A204.1 (cell line): ENCODE measurements at regions not wholly inside any gene's neighbourhood (a gene's known extent, or its start where the extent isn't known, plus 50 kb on each side); places are given as distances from the start of the nearest gene placed in this dataset.
"Not testable (repeated sequence)": the region's sequence is repeated elsewhere in the genome, so short reads cannot be mapped to it uniquely, and the experiment has no call there.

Experiments
- FAIRE-seq: peaks from 2 replicates; lab custom pipeline; 2012; peaks lifted over from hg19 to GRCh38; lab: Jason Lieb, UNC

DNA sequence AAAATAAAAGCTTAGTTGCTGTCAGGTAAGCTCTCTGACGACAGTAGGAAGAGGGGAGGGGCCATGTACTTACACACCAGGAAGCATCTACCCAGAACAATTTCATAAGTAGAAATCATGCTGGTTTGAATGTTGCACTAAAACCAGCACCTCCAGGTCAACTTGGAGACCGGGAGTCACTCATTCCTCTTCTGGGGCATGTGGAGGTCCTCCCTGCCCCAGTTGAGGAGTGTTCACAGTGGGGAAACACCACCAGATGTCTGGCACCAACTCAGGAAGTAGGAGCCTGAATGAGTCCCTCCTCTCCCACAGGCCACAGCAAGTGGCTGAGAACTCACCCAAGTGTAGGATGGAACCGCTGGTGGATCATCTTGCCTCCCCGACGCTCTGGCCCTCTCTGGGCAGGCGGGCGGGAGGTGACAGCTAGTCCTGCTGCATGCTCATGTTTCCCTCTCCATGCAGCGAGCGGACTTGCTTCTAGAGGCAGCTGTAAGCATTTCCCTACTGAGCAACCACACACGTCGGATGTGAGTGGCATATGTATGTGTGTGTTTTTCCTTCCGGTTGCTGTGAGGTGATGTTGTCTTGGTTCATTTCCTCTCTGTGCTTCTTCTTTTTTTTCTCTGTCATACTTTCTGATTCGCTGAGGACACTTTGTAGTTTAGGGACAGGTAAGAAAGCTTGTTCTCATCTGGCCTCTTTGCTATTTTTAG is 149.5 kb upstream of the NEDD9 start:
- FAIRE-seq: no peak

DNA sequence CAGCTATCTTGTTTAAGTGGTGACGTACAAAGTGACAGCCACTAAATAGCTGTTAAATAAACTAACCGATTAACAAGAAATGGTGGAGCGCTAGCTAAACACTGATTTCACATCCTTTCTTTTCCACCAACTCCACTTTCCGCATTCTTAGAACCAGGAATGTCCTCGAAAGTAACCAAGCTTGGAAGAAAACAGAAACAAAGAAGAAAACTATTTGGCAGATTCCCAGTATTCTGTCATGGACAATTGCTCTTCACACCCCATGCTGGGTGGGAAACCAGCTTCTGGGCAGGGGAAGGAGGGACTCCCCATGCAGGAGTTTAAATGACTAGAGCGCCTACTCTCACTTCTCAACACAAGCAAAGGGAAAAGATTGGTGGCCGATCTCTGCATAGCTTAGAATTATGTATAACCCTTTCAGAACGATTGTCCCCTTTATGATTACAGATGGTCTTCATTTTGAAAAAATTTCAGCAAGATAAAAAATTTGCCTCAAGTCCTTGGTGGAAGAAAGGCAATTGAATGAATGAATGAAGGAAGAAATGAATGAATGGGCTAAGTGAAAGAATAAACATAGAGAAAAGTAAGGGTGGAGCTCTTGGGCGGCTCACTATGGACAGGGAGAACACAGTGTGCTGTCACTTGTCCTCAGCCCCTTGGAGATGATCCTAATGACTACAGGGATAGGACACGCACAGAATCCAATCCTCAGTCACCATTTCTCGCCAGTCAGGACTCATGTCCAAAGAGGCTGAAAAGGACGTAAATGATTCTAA is 148.7 kb upstream of the NEDD9 start:
- FAIRE-seq: no peak

DNA sequence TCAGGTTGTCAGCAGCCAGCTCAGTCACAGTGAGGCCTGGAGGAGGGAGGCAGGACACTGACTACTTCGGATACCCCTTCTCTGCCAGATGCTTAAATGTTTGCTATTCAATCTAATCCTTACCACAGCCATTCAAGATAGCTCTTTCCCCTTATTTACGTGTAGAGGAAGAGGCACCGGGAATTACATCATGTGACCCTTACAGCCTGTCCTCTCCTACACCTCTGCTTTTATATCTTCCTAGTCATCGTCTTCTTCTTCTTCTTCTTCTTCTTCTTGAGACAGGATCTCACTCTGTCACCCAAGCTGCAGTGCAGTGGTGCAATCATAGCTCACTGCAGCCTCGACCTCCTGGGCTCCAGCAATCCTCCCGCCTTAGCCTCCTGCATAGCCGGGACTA is 148.1 kb upstream of the NEDD9 start:
- no peak for FAIRE-seq

DNA sequence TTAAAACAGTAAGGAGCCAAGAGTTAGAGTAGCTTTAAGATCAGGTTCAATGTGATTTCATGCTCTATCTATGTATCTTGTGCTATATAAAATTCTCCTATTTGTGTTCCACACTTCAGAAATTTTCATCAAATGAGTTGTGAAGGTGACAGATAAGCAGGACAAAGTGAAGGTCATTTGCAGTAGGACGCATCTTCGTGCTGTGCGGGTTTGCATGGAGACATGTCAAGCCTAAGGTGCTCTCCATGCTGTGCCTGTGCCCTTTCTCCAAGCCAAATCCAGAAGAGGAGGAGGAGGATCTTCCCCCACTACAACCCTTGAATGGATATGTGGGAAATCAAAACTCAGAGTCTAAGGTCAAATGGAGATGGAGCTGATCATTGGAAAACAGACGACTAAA is 147.3 kb upstream of the NEDD9 start:
- no peak for FAIRE-seq

DNA sequence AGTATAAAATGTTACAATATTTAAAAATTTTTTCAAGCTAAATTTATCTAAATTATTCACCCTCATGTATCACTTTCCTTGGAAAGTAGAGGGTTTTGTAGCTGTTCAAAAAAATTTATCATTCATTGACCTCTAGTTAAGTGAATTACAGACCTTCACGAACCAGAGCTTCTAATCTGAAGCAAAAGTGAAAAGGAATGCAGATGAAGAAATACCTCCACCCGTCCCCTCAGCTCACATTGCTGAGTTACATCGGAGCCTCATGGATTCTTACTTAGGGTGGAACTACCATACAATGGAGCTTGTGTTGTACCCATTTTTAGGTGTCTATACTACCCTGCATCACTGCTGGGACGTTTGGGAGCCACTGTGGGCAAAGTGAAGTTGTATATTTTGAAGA is 146.2 kb upstream of the NEDD9 start:
- no peak for FAIRE-seq

DNA sequence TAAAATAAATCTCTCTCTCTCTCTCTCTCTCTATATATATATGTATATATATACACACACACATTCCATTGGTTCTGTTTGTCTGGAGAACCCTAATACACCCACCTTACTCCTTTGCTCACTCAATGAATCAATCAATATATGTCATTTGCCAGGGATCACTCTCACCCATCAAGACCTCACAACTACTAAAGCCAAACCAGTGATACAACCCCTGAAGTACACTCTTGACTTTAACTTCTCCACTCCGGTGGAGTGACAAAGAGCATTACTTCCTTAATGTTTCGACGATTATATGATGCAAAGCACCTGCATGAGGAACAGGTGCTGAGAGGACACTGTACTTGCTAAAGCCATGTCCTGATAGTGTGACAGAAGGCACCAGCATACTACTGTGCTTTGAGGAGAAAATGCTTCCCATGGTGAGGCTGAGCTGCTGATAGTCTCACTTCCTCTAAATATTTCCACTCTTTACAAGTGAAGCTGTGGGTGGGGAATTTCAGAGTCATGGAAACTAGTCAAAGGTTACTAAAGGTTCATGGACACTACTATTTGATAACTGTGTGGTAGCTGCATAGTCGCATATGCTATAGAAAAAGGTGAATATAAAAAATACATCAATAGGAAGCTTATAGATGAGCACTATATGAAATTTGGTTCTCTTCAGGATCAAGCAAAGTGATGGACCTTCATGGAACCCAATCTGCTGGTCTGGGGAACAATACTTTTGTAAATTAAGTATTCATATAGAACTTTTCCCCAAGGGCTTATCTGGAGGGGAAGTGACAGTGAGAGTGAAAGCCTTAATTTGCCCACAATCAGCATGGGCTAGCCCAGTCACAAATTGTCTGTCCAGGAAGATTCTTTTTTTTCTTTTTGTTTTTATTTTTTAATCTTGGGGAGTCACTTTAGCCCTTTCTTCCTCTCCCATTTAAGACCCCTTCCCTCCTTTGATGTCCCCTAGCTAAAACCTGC is 141.9 kb upstream of the NEDD9 start:
- FAIRE-seq: no peak

DNA sequence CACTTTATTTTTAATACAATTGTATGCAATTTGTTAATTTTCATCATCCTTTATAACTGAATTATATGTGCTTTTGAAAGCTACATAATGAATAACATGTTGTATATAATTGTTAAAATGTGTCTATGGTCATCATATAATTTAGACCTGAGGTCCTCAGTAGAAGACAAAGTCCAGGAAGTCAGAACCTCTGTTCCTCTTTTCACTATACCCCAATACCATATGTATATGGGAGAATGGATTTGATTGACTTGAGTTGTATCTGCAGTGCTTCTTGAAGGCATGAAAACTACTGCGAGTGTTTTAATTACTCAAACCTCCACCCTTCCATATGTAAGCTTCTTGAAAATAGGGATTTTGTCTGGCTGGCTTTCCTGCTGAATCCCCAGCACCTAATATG is 140.7 kb upstream of the NEDD9 start:
- no peak for FAIRE-seq

DNA sequence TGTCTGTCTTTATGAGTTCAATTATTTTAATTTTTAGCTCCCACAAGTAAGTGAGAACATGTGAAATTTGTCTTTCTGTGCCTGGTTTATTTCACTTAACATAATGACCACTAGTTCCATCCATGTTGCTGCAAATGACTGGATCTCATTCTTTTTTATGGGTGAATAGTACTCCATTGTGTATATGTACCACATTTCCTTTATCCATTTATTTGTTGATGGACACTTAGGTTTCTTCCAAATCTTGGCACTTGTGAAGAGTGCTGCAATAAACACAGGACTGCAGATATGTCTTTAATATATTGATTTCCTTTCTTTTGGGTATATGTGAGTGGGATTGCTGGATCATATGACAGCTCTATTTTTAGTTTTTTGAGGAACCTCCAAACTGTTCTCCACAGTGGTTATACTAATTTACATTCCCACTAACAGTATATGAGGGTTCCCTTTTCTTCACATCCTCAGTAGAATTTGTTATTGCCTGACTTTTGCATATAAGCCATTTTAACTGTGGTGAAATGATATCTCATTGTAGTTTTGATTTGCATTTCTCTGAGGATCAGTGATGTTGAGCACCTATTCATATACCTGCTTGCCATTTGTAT is 139.8 kb upstream of the NEDD9 start:
- FAIRE-seq: not testable (repeated sequence)

DNA sequence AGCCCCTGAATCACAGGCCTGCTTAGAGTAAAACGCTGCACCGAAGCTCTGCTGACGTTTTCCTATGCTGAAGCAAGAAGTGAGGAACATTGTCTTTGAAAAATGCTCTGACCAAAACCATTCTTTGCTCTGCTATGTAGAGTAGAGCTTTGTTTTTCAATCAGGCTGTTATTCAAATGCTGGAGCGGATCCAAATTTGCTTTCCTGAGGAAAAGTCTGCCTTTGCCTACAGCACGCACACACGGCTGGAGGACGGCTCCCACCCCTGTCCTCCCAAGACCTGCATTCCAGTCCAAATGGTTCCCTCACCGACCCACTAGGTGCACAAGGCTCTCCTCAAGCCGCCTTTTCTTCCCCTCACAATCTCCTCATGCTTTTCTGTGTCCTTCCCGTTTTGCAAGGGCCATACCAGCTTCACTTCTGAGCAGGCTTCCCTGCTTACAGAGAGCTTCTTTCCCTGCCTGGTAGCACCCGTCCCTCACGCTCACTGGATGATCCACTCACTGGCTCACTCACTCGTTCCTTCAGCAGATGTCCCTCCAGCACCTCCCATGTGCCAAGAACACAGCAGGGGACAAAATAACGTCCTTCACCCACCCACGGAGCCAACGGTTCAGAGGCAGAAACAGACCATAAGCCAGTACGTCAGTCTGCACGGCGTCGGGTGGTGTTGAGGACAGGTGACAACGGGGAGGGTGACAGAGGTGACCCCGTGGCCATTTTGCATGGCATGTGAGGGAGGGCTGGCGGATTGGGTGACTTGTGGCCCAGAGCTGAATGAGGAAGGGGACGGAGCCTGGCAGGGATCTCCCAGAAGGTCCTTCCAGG is 137.9 kb upstream of the NEDD9 start:
- no peak for FAIRE-seq

DNA sequence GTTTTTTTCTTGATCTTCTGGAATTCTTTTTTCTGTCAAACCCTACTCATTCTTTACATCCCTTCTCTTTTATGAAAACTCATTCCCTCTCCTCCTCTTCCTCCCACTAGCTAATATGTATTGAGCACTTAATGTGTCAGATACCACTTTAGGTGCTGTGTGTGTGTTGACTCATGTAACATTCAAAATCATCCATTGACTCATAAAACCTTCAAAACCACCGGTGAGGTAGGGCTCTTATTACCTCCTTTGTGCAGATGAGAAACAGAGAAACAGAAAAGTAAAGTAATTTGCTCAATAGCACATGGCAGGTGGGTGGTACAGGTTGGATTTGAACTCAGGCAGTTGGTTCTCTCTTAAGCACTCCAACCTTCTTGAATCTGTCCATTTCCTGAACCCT is 136.3 kb upstream of the NEDD9 start:
- no peak for FAIRE-seq

DNA sequence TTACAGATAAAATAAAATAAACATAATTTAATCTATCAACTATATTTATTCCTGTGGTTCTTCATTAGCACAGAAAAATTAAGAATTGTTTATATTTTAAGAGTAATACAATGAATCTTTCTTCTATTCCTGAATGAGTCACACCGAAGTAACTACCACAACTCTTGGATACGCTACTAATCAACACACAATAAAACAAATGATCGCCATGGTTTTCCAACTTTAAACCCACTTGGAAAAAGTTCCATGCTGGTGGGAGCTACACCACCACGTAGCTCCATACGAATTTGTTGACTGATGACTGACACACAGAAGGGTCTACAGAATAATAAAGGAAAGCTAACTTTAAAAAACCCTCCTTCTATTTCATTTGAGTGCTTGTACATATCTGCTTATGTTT is 135.8 kb upstream of the NEDD9 start:
- no peak for FAIRE-seq

DNA sequence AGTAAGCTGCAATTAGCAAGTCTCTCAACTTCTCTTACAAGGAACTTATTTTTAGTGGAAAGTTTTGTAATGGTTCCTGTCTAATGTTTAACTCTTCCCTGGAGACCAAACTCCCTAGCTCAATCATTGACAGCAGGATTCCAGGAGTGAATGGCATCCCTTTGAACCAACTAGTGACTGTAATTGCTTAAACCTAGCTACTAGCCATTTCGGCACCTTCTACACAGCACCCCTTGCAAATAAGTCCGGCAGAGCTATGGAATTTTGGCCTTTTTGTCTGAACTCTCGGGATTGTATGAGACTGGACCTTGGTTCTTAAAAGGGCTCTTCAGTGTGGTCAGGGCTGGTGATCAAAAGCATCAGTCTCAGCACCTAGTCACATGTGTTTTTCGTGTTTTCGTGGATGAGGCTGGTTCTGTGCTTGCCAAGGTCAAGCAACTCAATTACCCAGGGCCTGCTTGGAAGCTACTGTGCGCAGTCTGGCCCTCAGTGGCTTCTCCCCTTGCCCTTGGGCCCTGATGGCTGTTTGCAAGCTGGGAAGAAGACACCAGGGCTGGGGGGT is 135.3 kb upstream of the NEDD9 start:
- FAIRE-seq: no peak

DNA sequence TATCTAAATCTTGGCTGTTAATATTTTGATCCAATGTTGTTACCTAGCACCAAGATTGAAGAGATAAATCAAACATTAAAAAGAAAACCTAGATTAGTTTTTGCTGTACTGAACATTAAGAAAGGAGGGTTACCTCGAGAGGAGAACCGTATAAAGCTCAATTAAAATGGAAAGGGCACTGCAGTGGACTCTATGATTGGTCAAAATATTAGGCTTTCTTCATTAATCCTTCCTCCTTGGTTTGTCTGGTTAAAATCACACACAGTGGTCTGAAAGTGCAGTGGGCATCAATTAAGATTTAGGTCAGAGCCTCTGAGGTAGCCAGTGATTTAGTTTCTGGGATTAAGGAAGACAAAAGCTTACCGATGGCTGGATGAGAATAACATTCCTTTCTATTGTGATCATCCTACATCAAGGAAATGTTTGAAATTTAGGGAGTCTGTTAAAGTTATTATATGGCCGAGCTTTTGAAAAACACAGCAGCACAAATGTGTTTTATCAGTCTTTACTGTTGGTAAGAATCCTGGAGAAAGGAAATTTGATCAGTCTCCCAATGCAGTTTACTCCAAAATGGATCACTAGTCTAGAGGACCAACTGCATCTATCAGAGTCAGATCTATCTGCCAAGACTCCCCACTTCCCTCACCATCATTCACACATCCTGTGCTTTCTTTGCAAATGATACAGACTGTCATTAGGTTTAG is 134.6 kb upstream of the NEDD9 start:
- no peak for FAIRE-seq

DNA sequence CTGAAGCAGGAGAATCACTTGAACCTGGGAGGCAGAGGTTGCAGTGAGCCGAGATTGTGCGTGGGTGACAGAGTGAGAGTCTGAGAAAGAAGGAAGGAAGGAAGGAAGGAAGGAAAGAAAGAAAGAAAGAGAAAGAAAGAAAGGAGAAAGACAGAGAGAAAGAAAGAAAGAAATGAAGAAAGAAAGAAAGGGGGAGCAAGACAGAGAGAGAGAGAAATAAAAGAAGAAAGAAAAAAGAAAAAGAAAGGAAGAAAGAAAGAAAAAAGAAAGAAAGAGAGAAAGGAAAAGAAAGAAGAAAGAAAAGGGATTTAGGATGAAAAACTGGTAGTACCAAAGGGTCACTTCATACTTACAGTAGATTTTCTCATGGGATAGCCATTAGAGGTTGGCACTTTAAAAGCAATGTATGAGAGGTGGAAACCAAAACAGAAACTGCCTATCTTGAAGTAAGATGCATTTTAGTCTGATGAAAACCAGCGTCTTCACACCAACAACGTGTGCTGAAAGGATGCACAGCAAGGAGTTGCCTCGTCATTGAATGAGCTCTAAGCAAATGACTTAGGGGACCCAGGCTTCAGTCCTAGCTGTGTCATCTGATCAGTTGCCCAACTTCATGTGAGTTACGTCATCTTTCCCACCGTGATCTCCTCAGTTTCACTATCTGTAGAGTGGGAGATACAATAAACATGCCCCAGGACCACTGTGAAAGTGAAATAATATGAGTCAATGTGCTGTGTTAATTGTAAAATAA is 133.9 kb upstream of the NEDD9 start:
- FAIRE-seq: no peak

DNA sequence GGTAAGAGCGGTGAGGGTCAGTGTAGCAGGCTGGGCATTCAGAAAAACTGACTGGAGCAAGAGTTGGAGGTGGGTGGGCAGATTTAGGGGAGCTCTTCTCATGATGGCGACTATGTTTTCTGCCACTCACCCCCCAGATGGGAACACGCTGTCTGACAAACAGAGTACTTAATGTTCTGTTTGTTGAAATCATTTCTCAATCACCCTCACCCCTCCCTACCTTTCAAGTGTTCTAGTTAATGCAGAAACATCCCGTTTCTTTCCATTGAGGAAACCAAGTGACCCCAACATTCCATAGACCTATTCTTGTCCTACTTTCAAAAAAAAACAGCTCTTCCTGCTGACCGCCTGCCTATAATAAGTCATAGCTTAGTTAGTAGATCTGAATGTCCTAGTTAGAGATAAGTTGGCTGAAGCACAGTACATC is 132.5 kb upstream of the NEDD9 start:
- no peak for FAIRE-seq

DNA sequence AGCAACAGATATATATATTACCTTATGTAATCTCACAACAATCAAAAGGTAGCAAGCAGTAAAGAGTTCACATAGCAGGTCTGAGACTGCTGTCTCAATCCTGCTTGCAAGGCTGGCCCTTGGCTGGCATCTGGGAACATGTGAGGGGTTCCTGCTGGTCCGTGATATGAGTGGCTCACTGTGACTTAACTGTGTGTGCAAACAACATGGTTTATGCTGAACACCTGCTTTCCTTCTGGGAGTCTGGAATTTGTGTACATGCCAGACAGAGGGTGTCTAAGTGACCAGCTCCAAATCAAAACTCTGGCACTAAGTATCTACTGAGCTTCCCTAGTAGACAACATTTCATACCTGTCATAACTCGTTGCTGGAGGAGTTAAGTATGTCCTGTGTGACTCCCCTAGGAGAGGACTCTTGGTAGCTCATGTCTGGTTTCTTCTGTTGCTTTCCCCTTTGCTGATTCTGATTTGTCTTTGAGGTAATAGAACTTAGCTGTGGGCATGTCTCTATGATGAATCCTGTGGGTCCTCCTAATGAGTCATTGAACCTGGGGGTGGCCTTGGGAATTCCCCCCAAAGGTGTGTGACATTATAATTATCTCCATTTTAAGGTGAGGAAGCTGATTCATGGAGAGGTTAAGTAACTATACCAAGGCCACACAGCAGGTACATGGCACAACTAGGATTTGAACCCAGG is 131.6 kb upstream of the NEDD9 start:
- FAIRE-seq: no peak

DNA sequence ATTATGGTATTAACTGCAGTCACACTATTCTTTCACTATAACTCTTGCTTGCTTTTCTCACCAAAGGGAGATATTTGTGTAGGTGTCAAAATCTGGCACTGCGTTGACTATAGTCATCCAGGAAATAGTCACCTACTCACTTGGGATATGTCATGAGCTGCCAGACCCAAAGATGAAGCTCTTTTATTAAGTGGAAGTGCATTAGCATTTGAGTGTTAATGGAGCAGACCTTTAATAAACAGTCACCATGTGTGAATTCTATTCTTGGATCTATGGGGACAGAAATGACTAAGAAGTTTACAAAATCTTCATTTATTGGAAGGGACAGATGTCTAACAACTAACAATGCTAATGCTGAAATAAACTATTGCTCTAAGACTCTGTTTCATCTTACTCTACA is 130.1 kb upstream of the NEDD9 start:
- FAIRE-seq: no peak

DNA sequence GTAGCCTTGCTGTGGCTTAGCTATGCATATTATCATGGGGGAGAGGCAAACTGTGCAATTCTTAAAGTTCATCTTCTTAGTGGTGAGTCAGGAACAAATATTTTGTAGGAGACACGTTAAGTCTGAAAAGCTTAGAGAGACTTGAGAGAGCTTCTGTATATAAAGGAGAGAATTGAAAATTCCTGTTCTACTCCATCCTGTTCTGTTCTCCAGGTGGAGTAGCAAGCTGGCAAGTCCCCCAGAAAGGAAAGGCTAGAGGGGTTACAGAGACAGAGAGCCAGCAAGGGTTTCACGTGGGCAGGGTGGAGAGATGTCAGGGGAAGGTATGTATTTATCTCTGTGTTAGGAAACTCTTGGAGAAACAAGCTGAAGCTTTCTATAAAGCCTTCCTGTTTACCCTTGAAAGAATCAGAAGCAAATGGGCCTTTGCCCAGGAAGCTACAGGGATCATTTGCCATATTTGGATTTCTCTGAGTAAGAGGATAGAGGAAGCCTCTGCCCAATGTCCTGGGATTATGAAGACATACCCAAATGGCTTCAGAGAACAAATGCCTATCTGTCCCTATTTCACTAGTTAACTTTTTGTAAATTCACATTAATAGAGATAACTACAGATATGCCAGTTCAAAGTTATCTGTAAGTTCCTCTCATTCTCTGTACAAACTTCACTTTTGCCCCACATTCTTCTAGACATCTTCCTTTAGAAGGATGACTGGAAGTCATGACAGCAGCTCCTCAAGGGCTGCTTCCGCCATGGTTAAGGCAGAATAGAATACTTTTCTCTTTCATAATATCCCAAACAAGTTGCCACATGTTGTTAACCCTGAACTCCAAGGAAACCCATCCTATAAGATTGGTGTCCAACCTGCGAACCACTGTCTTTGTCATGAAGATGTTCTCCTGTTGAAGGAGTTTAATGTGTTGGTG is 126.7 kb upstream of the NEDD9 start:
- no peak for FAIRE-seq
